ENCODE measurements at regions not wholly inside any gene's neighbourhood (a gene's known extent, or its start where the extent isn't known, plus 50 kb on each side); places are given as distances from the start of the nearest gene placed in this dataset.
A peak's percentile ranks its signal among the peaks of the same experiment; 100 is the strongest.

DNA sequence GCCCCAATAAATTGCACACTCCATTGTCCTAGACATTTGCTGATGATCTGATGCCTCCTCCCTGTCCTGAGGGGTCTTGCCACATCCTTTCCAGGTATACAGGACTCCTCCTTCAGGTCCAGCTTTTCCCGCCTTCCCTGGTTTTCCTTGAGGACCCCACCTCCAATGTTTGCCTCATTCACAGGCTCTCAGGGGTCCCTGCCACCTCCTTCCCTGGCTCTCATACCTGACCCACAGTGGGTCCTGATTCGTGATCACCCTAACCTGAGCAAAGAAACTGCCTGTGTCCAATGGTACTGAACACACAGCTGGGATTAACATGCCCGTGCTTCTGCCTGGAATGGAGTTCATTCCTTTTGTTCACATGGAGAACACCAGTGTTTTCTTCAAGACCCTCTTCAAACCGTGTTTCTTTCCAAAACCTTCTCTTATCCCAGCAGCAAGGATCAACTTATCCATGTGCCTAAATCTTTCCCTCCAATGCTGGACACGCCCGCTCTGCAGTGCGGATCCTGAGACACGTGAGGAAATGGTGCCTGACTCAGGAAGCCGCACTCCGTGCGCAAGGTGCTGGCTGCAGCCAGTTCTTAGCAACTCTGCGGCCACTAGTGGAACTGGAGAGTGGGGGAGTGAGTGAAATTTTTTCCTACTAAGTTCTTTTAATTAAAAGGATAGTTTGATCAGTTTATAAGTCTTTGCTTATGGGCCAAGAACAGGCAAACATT, 354.6 kb upstream of the SHH start:
- in situ Hi-C loops (cut with HindIII; ENCODE audit: low pct_unique_long_range_greater_than_20kb, low sequenced_read_pairs): no loop called here
- intact Hi-C loops (cut with micrococcal nuclease; ENCODE audit: unreplicated experiment): no loop called here
- ATAC-seq (no peak), DNase-seq (ENCODE audit: low read depth, low spot score) (no peak)
- Histone ChIP-seq H3K9me3 (ENCODE audit: control insufficient read depth, insufficient read depth, low read depth, low read length) (no peaks in the 10 kb centered on the region), H3K4me3 (ENCODE audit: low read depth in 2 of 2, low read length in 2 of 2) (no peak overlapping the region), H3K27me3 (ENCODE audit: control insufficient read depth, insufficient read depth, low read length) (no peaks in the 10 kb centered on the region), H3K27ac (ENCODE audit: low read length) (no peak overlapping the region), H3K4me1 (ENCODE audit: control insufficient read depth, insufficient read depth, low read length) (no peaks in the 10 kb centered on the region), H3K36me3 (ENCODE audit: control insufficient read depth, insufficient read depth, low read length) (no peaks in the 10 kb centered on the region)
- CTCF ChIA-PET: no interaction called here
- TF ChIP-seq, protein P1, sequence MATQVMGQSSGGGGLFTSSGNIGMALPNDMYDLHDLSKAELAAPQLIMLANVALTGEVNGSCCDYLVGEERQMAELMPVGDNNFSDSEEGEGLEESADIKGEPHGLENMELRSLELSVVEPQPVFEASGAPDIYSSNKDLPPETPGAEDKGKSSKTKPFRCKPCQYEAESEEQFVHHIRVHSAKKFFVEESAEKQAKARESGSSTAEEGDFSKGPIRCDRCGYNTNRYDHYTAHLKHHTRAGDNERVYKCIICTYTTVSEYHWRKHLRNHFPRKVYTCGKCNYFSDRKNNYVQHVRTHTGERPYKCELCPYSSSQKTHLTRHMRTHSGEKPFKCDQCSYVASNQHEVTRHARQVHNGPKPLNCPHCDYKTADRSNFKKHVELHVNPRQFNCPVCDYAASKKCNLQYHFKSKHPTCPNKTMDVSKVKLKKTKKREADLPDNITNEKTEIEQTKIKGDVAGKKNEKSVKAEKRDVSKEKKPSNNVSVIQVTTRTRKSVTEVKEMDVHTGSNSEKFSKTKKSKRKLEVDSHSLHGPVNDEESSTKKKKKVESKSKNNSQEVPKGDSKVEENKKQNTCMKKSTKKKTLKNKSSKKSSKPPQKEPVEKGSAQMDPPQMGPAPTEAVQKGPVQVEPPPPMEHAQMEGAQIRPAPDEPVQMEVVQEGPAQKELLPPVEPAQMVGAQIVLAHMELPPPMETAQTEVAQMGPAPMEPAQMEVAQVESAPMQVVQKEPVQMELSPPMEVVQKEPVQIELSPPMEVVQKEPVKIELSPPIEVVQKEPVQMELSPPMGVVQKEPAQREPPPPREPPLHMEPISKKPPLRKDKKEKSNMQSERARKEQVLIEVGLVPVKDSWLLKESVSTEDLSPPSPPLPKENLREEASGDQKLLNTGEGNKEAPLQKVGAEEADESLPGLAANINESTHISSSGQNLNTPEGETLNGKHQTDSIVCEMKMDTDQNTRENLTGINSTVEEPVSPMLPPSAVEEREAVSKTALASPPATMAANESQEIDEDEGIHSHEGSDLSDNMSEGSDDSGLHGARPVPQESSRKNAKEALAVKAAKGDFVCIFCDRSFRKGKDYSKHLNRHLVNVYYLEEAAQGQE (IDR thresholded peaks at IDR 0.05; ENCODE audit: insufficient read depth in 1 of 2, low read depth in 2 of 2, low read length in 1 of 2): no peak
- TF ChIP-seq TCF7L2 (IDR thresholded peaks at IDR 0.05; ENCODE audit: low read depth, low read length): no peak
- TF ChIP-seq, protein P2, sequence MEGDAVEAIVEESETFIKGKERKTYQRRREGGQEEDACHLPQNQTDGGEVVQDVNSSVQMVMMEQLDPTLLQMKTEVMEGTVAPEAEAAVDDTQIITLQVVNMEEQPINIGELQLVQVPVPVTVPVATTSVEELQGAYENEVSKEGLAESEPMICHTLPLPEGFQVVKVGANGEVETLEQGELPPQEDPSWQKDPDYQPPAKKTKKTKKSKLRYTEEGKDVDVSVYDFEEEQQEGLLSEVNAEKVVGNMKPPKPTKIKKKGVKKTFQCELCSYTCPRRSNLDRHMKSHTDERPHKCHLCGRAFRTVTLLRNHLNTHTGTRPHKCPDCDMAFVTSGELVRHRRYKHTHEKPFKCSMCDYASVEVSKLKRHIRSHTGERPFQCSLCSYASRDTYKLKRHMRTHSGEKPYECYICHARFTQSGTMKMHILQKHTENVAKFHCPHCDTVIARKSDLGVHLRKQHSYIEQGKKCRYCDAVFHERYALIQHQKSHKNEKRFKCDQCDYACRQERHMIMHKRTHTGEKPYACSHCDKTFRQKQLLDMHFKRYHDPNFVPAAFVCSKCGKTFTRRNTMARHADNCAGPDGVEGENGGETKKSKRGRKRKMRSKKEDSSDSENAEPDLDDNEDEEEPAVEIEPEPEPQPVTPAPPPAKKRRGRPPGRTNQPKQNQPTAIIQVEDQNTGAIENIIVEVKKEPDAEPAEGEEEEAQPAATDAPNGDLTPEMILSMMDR (IDR thresholded peaks at IDR 0.05): no peak
- no peak for TF ChIP-seq SIN3A (IDR thresholded peaks at IDR 0.05; ENCODE audit: borderline replicate concordance, insufficient read depth, low read depth, low read length)
- TF ChIP-seq POLR2AphosphoS5 (IDR thresholded peaks at IDR 0.05; ENCODE audit: low read depth, low read length): no peak
- POLR2A ChIA-PET: no interaction called here
- no TSS peak for BruUV-seq (replicated peaks)

DNA sequence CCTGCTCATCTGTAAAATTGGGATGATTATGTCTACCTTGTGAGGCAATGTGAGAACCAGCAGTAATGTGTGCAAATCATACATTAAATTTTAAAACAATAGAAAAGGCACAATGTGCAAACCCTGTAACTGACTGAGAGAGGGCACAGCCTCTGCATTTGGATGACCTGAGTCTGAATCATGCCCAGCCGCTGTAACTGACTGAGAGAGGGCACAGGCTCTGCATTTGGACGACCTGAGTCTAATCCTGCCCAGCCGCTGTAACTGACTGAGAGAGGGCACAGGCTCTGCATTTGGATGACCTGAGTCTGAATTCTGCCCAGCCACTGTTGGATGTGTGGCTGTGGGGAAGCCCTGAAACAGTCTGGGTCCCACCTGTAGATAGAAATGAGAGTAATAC, 351.5 kb upstream of the SHH start:
- no peaks in the 10 kb centered on the region for H3K27me3 ChIP-seq (ENCODE audit: control insufficient read depth, insufficient read depth, low read length)
- H3K27ac ChIP-seq (ENCODE audit: low read length): no peak overlapping the region
- no peak for TF ChIP-seq POLR2AphosphoS5 (IDR thresholded peaks at IDR 0.05; ENCODE audit: low read depth, low read length)
- no peak for DNase-seq (ENCODE audit: low read depth, low spot score)
- H3K9me3 ChIP-seq (ENCODE audit: control insufficient read depth, insufficient read depth, low read depth, low read length): no peaks in the 10 kb centered on the region
- intact Hi-C loops (cut with micrococcal nuclease; ENCODE audit: unreplicated experiment) (no loop called here), in situ Hi-C loops (cut with HindIII; ENCODE audit: low pct_unique_long_range_greater_than_20kb, low sequenced_read_pairs) (no loop called here)
- ChIA-PET POLR2A (no interaction called here), CTCF (no interaction called here)
- no peak overlapping the region for H3K4me3 ChIP-seq (ENCODE audit: low read depth in 2 of 2, low read length in 2 of 2)
- ATAC-seq: peak; percentile 66; the same call in 1 of the 2 replicates
- no TSS peak for BruUV-seq (replicated peaks)
- no peaks in the 10 kb centered on the region for H3K36me3 ChIP-seq (ENCODE audit: control insufficient read depth, insufficient read depth, low read length)
- H3K4me1 ChIP-seq (ENCODE audit: control insufficient read depth, insufficient read depth, low read length): no peaks in the 10 kb centered on the region

DNA sequence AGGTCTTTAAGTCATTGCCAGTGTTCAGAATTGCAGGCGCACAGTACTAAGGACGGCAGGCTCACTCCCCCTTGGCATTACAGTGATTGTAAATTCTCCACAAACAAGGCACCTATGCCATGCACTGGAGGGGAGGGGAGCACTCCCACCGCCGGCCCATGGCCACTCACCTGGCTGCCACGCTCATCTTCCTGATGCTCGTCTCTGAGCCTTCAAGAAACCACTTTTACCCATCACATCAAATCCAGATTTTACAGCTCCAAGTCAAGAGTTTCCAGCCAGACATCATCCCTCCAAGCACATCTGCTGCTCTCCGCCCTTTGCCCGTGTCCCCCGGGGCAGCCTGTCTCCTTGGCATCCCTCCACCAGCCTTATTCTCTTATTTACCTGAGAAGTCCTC, 350.2 kb upstream of the SHH start:
- ChIA-PET POLR2A (no interaction called here), CTCF (no interaction called here)
- Histone ChIP-seq H3K36me3 (ENCODE audit: control insufficient read depth, insufficient read depth, low read length) (no peaks in the 10 kb centered on the region), H3K4me1 (ENCODE audit: control insufficient read depth, insufficient read depth, low read length) (no peaks in the 10 kb centered on the region), H3K27ac (ENCODE audit: low read length) (no peak overlapping the region), H3K27me3 (ENCODE audit: control insufficient read depth, insufficient read depth, low read length) (no peaks in the 10 kb centered on the region), H3K4me3 (ENCODE audit: low read depth in 2 of 2, low read length in 2 of 2) (no peak overlapping the region), H3K9me3 (ENCODE audit: control insufficient read depth, insufficient read depth, low read depth, low read length) (no peaks in the 10 kb centered on the region)
- no TSS peak for BruUV-seq (replicated peaks)
- no peak for DNase-seq (ENCODE audit: low read depth, low spot score)
- ATAC-seq: no peak
- in situ Hi-C loops (cut with HindIII; ENCODE audit: low pct_unique_long_range_greater_than_20kb, low sequenced_read_pairs): no loop called here
- TF ChIP-seq SIN3A (IDR thresholded peaks at IDR 0.05; ENCODE audit: borderline replicate concordance, insufficient read depth, low read depth, low read length): no peak
- intact Hi-C loops (cut with micrococcal nuclease; ENCODE audit: unreplicated experiment): no loop called here

Data from Panc1 (cell line).